GM12878 (cell line): ENCODE measurements at regions not wholly inside any gene's neighbourhood (a gene's known extent, or its start where the extent isn't known, plus 50 kb on each side); places are given as distances from the start of the nearest gene placed in this dataset.

ENCODE experiments used
- ATAC-seq: fragments of 200-7000 bp; cut with Tn5 transposase; 3 replicates; pipeline ENCODE4 v1.9.1; 2020; ENCODE audit warnings: mild to moderate bottlenecking, moderate library complexity
- BruUV-seq: library from RNA; stranded (reverse); fragments of 400-500 nt; replicated peaks from 2 replicates; lab custom pipeline; 2021; lab: Mats Ljungman, UMichigan
- CTCF ChIA-PET: fragments of 300-600 bp; sonication (Branson Sonifier 250); formaldehyde crosslinking; extraction: SDS; loops from one replicate; lab custom pipeline; 2021; ENCODE audit warnings: inconsistent platforms; lab: Yijun Ruan, JAX
- POLR2A ChIA-PET: fragments of 350-600 bp; formaldehyde crosslinking; extraction: SDS; loops from one replicate; lab custom pipeline; 2021; ENCODE audit warnings: inconsistent platforms; lab: Charles Lee
- RAD21 ChIA-PET: fragments of 300-600 bp; sonication (Branson Sonifier 250); formaldehyde crosslinking; loops from one replicate; lab custom pipeline; 2023; ENCODE audit warnings: antibody characterized with exemption; ENCODE audit not compliant: unreplicated experiment; lab: Charles Lee
- SMC1A ChIA-PET: fragments of 300-600 bp; sonication (Branson Sonifier 250); formaldehyde crosslinking; loops from one replicate; lab custom pipeline; 2023; ENCODE audit not compliant: unreplicated experiment, uncharacterized antibody; lab: Charles Lee
- DNase-seq: peaks from one replicate; pipeline ENCODE4 v3.0.0-alpha.2; 2011; ENCODE audit warnings: low read depth, low spot score
- FAIRE-seq: peaks from 3 replicates; lab custom pipeline; 2011; peaks lifted over from hg19 to GRCh38; lab: Jason Lieb, UNC
- H2AFZ ChIP-seq: 2 replicates; pipeline ENCODE4 v1.6.0; 2011; ENCODE audit warnings: low read depth, low read length, control low read depth; ENCODE audit not compliant: control insufficient read depth
- H3K27ac ChIP-seq: 2 replicates; pipeline ENCODE4 v1.5.1; 2011; ENCODE audit warnings: control low read depth; ENCODE audit not compliant: control insufficient read depth, insufficient read depth
- H3K27me3 ChIP-seq, 2 experiments: replicated peaks in 1 of 2; 2 replicates each; pipeline versions ENCODE4 v1.6.0 to v1.6.1; 2011; ENCODE audit warnings: low read length in 1 of 2; ENCODE audit not compliant: control insufficient read depth in 2 of 2, insufficient read depth in 2 of 2
- H3K36me3 ChIP-seq, 2 experiments: 2 replicates each; pipeline ENCODE4 v1.5.1; 2011; ENCODE audit warnings: low read length in 1 of 2; ENCODE audit not compliant: control insufficient read depth in 2 of 2, insufficient read depth in 2 of 2
- H3K4me1 ChIP-seq: 2 replicates; pipeline ENCODE4 v1.6.1; 2011; ENCODE audit warnings: mild to moderate bottlenecking, low read length, moderate library complexity, mixed read lengths; ENCODE audit not compliant: control insufficient read depth, insufficient read depth
- H3K4me2 ChIP-seq: 2 replicates; pipeline ENCODE4 v1.6.0; 2011; ENCODE audit warnings: control low read depth; ENCODE audit not compliant: control insufficient read depth, insufficient read depth
- H3K4me3 ChIP-seq: fragments of 200-600 bp; sonication (generic); 2 replicates; pipeline ENCODE4 v1.5.1; 2016
- H3K79me2 ChIP-seq: 2 replicates; pipeline ENCODE4 v1.6.0; 2011; ENCODE audit warnings: low read length; ENCODE audit not compliant: control insufficient read depth, insufficient read depth
- H3K9ac ChIP-seq: 2 replicates; pipeline ENCODE4 v1.8.0; 2011; ENCODE audit warnings: low read length, control low read depth, mixed read lengths; ENCODE audit not compliant: control insufficient read depth, insufficient read depth
- H3K9me3 ChIP-seq: replicated peaks from 3 replicates; pipeline ENCODE4 v1.5.1; 2011; ENCODE audit warnings: mild to moderate bottlenecking, low read length; ENCODE audit not compliant: control insufficient read depth, insufficient read depth
- H4K20me1 ChIP-seq: 2 replicates; pipeline ENCODE4 v1.6.0; 2011; ENCODE audit not compliant: control insufficient read depth, insufficient read depth
- CREB1 ChIP-seq: IDR thresholded peaks from 2 replicates; pipeline ENCODE4 v1.6.1; 2012; ENCODE audit warnings: low read depth, mild to moderate bottlenecking, inconsistent platforms
- EZH2 ChIP-seq: IDR thresholded peaks from 2 replicates; pipeline ENCODE4 v1.6.1; 2012; ENCODE audit warnings: low read depth, mild to moderate bottlenecking, control low read depth, inconsistent platforms, low read length, borderline replicate concordance; ENCODE audit not compliant: control insufficient read depth
- FOS ChIP-seq: IDR thresholded peaks from 3 replicates; pipeline ENCODE4 v1.6.1; 2011; ENCODE audit warnings: borderline replicate concordance; ENCODE audit not compliant: insufficient read length; ENCODE audit errors: extremely low read depth
- HDGF ChIP-seq: fragments of 450-650 bp; IDR thresholded peaks from 2 replicates; pipeline ENCODE4 v1.6.1; 2016; ENCODE audit warnings: antibody characterized with exemption
- JUND ChIP-seq: IDR thresholded peaks from 2 replicates; pipeline ENCODE4 v1.6.1; 2012; ENCODE audit warnings: low read depth, mild to moderate bottlenecking, low read length, improper control_type of control experiment, moderate library complexity
- MXI1 ChIP-seq: fragments of 150-350 bp; IDR thresholded peaks from 2 replicates; pipeline ENCODE4 v1.6.1; 2011; ENCODE audit warnings: low read depth, mild to moderate bottlenecking, inconsistent platforms, low read length, improper control_type of control experiment
- MYC ChIP-seq: IDR thresholded peaks from 2 replicates; pipeline ENCODE4 v1.6.1; 2011; ENCODE audit warnings: mild to moderate bottlenecking, low read length, moderate library complexity, inconsistent platforms; ENCODE audit not compliant: insufficient read depth, insufficient replicate concordance, insufficient read length, severe bottlenecking
- NFYB ChIP-seq: IDR thresholded peaks from 2 replicates; pipeline ENCODE4 v1.6.1; 2011; ENCODE audit warnings: low read depth, mild to moderate bottlenecking, low read length, improper control_type of control experiment, moderate library complexity; ENCODE audit not compliant: insufficient read depth
- PKNOX1 ChIP-seq: fragments of 450-650 bp; IDR thresholded peaks from 2 replicates; pipeline ENCODE4 v1.6.1; 2016; ENCODE audit warnings: mild to moderate bottlenecking
- POLR2AphosphoS5 ChIP-seq: IDR thresholded peaks from 2 replicates; pipeline ENCODE4 v1.6.1; 2011; ENCODE audit warnings: mild to moderate bottlenecking, low read length, inconsistent platforms
- RAD51 ChIP-seq: fragments of 450-650 bp; IDR thresholded peaks from 2 replicates; pipeline ENCODE4 v1.6.1; 2016; ENCODE audit warnings: moderate library complexity, mild to moderate bottlenecking, inconsistent platforms
- WRNIP1 ChIP-seq: IDR thresholded peaks from 2 replicates; pipeline ENCODE4 v1.6.1; 2011; ENCODE audit warnings: low read depth, low read length, improper control_type of control experiment, borderline replicate concordance
- YBX1 ChIP-seq: fragments of 450-650 bp; IDR thresholded peaks from 2 replicates; pipeline ENCODE4 v1.6.1; 2016; ENCODE audit warnings: antibody characterized with exemption
- YY1 ChIP-seq: IDR thresholded peaks from 2 replicates; pipeline ENCODE4 v1.6.1; 2011; ENCODE audit warnings: low read depth, mild to moderate bottlenecking, low read length
- ZNF207 ChIP-seq: fragments of 450-650 bp; IDR thresholded peaks from 2 replicates; pipeline ENCODE4 v1.6.1; 2014; ENCODE audit warnings: antibody characterized with exemption, mild to moderate bottlenecking, borderline replicate concordance
- ZNF592 ChIP-seq: fragments of 450-650 bp; IDR thresholded peaks from 2 replicates; pipeline ENCODE4 v1.6.1; 2017; ENCODE audit warnings: mild to moderate bottlenecking, moderate library complexity
- WGBS: methylation state at CpG from one replicate; pipeline ENCODE4 v1.1.6; 2016; ENCODE audit warnings: low lambda C conversion rate; ENCODE audit not compliant: insufficient replicate concordance, insufficient coverage; ENCODE audit errors: missing lambda C conversion rate; 5-methylcytosine and 5-hydroxymethylcytosine counted together
- in situ Hi-C: fragments of 300-500 bp; cut with MboI; formaldehyde crosslinking; loops from 9 replicates; pipeline ENCODE4 v1.14.3; 2018; ENCODE audit warnings: mixed read lengths
- intact Hi-C: fragments of 100-400 bp; cut with micrococcal nuclease; formaldehyde crosslinking; loops from one replicate; pipeline ENCODE4 v1.14.2; 2022; ENCODE audit not compliant: unreplicated experiment
- TF ChIP-seq, protein P1 (sequence below): IDR thresholded peaks from 2 replicates; pipeline ENCODE4 v1.6.1; 2012; ENCODE audit warnings: low read depth, low read length, improper control_type of control experiment

- Histone ChIP-seq H3K4me2 (no peak overlapping the region), H3K9ac (no peak overlapping the region), H3K4me3 (no peak overlapping the region), H3K27ac (no peak overlapping the region), H3K36me3 (no peaks in the 10 kb centered on the region), H3K9me3 (no peaks in the 10 kb centered on the region), H2AFZ (no peak overlapping the region), H4K20me1 (no peaks in the 10 kb centered on the region), H3K27me3 (no peaks in the 10 kb centered on the region), H3K79me2 (no peaks in the 10 kb centered on the region), H3K4me1 (no peaks in the 10 kb centered on the region)
- POLR2A ChIA-PET, result no interaction called here
- CTCF ChIA-PET, result no interaction called here
- BruUV-seq, result no TSS peak
- RAD21 ChIA-PET, result no interaction called here
- intact Hi-C loops, result no loop called here
- FAIRE-seq, result no peak
- WGBS, result 11% methylated on average over 3 of the region's 3 CpGs
- SMC1A ChIA-PET, result no interaction called here
- no peak for DNase-seq
- no peak for TF ChIP-seq YY1
- TF ChIP-seq ZNF592, result no peak
- no peak for TF ChIP-seq EZH2
- TF ChIP-seq PKNOX1, result no peak
- TF ChIP-seq MXI1, result no peak
- no peak for TF ChIP-seq MYC
- no peak for TF ChIP-seq RAD51
- TF ChIP-seq NFYB, result no peak
- no peak for TF ChIP-seq CREB1
- no peak for TF ChIP-seq JUND
- no peak for TF ChIP-seq ZNF207
- TF ChIP-seq HDGF, result no peak
- no peak for TF ChIP-seq WRNIP1
- no peak for TF ChIP-seq YBX1
- TF ChIP-seq, protein P1, sequence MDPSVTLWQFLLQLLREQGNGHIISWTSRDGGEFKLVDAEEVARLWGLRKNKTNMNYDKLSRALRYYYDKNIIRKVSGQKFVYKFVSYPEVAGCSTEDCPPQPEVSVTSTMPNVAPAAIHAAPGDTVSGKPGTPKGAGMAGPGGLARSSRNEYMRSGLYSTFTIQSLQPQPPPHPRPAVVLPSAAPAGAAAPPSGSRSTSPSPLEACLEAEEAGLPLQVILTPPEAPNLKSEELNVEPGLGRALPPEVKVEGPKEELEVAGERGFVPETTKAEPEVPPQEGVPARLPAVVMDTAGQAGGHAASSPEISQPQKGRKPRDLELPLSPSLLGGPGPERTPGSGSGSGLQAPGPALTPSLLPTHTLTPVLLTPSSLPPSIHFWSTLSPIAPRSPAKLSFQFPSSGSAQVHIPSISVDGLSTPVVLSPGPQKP, result no peak
- TF ChIP-seq POLR2AphosphoS5, result no peak
- no peak for TF ChIP-seq FOS
- TF ChIP-seq, all 136 proteins: peak for 0
- in situ Hi-C loops, result loop anchor here (10.0 kb wide), 1 partner anchor 128 kb away; no protein-coding TSS in a partner anchor
- ATAC-seq, result no peak
Measured at GRCh38 chrX:52437212-52437611, 58.4 kb upstream of the XAGE1A start.
